HG03159 (cell line): ENCODE measurements at regions not wholly inside any gene's neighbourhood (a gene's known extent, or its start where the extent isn't known, plus 50 kb on each side); places are given as distances from the start of the nearest gene placed in this dataset.
"Not testable (repeated sequence)": the region's sequence is repeated elsewhere in the genome, so short reads cannot be mapped to it uniquely, and the experiment has no call there.

Experiments used
- ATAC-seq: cut with Tn5 transposase; IDR thresholded peaks from one replicate; pipeline ENCODE4 v1.9.1; 2021; ENCODE audit warnings: mild to moderate bottlenecking, moderate library complexity; ENCODE audit not compliant: unreplicated experiment

DNA sequence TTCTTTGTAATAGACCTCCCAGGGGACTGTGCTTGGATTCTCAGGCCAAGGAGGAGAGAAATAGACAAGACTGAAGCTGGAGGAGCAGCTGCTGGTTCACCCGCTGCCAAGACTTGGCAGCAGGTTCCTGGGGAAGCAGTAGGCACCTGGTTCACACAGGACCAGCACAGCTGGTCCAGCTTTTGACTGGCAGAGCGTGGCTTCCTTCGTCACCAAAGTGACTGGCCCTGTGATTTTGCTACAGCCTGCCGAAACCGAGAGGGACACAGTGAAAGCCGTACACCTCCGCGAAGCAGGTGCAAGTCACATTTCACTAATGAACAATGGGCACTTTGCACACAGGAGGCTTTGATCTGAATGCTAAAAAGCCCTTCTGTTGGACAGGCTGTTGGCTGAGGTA lies 199.0 kb downstream of the RNF144B start:
- ATAC-seq, result no peak

DNA sequence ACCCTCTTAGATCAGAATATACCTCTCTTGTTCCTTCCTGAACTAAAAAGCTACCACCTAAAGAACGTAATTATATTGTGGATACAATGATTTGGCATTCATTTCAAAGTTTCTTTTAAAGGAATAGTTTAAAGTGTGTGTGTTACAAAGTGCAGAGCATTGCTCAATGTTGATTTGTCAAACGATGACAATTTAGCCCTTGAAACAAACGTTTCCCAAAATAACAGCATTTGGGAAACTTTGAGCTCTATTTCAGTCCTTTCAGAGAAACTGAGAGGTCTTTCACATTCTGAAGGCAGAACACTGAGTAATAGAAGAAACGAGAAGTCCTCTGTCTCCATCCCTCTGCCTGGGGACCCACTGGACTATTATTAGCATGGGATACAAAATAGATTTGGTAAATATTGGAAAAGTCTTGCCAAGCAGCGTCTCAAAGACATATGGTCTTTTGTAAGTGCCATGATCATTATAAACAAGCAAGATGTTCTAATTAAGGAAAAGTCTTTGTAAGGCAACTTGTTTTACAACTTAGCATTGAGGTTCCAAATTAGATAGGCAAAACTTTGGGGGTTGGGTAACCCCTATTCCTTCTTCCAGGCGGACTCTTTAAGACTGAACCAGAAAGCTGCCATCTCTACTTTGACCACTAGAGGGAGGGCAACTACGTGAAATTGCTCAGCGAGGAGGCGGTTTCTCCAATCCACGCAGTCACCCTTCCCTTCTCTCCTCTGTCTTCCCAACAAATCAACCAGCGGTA lies 208.8 kb downstream of the RNF144B start:
- ATAC-seq, result peak; percentile 85

- ATAC-seq, result peak; percentile 25
Observed at GRCh38 chr6:18596531-18596835, 209.3 kb downstream of the RNF144B start.

- ATAC-seq, result no peak
Observed at GRCh38 chr6:18598551-18599264, 211.6 kb downstream of the RNF144B start.

DNA sequence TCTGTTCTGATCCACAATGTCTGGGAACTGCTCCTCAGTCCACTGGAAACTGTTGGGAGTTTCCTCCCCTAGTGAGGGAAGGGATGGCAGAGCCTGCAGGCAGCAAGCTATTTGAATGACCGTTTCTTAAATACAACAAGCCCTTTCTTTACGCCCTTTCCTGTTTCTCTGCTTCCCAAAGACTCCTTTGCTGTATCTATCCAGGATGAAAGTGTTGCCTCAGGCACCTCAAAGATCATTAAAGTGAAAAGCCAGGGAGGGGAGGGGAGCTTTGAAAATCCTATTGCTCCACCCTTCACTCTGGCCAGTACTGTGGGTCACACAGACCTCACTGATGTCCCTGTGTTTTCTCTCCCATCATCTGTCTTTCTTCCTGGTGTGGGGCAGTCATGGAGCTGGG lies 213.1 kb downstream of the RNF144B start:
- ATAC-seq, result no peak

- ATAC-seq, result no peak
Observed at GRCh38 chr6:18601516-18602020, 214.4 kb downstream of the RNF144B start.

DNA sequence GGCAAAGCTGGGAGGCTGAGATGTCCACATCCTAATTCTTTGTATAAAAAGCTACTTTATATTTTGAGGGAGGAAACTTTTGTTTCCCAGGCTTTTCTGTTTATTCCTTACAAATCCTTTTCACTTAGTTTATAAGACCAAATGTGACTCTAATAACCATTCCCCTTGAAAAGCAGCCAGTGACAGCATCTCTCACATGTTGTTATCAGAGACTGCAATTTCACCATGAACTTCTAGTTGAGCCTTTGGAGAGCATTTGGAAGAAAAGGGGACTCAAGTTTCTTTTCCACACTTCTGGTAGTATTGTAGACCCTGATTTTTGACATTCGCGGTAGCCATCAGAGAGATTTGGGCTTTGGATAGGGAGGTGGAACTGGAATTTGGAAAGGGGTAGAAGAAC lies 215.8 kb downstream of the RNF144B start:
- ATAC-seq, result no peak

GRCh38 chr6:18603361-18603760 lies 216.2 kb downstream of the RNF144B start:
- no peak for ATAC-seq

GRCh38 chr6:18605841-18606240 lies 218.7 kb downstream of the RNF144B start:
- no peak for ATAC-seq

DNA sequence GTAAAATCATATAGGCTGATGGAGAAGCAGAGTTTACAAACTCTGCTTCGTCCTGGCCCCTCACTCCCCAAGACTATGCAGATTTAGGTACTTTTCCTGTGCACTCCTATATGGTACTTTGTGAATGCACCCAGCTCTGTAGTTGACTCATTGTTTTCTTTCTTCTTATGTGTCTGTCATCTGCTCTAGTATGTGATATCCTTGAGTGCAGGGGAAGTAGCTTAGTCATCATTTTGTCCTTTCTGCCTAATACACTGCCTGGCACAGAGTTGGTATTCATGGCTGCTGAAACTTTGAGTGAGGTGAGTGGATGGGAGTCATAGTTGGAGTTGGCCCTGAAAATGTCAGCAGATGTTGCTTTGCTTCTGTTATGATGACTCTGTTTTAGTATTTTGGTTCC lies 222.6 kb downstream of the RNF144B start:
- no peak for ATAC-seq

- ATAC-seq, result no peak
Observed at GRCh38 chr6:18613319-18613925, 226.3 kb downstream of the RNF144B start.

DNA sequence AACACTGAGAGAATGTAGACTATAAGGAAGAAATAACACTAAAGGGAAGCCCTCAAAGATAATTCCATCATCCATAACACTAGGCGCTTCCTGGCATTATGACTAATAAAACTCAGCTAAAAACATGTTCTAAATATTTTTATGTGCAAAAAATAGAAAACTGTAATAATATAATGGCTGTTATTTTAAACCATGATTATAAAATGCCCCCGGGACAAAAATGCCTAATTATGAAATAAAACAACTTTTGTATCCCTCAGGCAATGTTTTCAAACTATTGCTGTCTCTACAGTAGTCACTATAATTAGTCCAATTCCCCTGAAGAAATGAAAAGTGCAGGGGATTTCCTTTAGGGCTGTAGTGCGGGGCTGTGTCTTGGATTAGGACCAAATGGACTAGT lies 242.4 kb downstream of the RNF144B start:
- ATAC-seq, result no peak

DNA sequence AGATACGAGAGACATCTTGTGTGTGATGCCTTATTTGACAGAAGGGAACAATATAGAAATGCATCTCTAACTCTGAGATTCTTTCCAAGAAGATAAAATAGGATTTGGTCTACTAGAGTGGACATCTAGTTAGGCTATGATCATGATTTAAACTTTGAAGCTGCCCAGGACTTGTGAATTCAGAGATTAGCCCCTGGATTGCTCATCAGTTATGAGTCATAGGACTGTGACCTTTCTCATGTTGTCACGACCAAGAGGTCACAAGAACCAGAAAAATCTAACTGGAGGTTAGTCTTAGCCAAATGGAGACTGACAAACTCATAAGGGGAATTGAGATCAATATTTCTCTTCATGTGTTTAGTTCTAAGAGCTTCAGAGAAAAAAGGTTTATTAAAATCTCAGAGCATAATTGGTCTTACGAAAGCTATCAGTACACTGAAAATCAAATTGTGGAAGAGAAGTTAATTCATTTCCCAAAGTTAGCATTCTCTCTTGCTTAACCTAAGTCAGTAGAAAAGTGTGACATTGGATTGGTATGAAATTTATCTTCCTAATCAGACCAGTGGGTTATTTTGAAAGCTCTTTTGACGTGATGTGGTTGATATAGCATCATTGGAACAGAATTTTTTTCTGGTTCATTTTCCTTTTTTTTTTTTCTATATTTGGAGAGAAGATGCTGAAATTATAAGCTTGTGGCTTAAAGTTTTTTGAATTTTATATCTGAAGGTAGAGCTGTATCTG lies 245.7 kb downstream of the RNF144B start:
- ATAC-seq, result no peak

GRCh38 chr6:18634912-18635311 lies 247.8 kb downstream of the RNF144B start:
- ATAC-seq, result no peak

DNA sequence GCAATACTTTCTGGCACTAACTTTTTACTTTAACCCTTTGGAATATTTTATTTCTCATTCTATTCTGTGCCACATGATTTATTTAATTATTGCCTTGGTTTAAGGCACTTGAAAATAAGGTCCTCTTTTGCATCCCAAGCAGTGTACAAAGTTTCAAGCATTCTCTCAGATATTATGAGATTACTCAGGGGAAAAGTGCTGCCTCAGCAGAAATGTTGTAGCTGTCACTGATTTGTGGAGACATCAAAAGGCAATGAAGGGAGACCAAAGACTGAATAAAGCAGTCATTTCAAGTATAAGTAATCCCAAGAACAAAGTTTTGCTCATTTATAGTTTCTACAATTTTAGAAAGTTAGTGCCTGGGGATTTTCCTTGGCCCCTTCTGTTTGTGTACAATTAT lies 253.0 kb downstream of the RNF144B start:
- ATAC-seq, result no peak

DNA sequence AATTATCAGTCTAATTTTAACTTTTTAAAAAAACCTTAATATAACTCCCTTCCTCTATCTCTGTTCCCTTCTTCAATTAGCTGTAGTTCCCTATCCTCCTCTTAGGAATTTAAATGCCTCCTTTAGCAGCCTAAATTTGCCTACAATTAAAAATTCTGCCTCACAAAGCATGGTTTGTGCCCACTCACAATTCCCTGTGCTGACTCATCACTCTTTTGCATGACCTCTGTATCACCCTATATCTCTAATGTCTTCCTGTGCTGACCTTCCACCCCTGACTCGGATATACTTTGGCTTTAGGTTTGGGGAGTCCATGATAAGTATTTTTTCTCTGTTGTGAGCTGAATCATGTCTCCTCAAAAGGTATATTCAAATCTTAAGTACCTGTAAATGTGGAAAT lies 253.6 kb downstream of the RNF144B start:
- ATAC-seq, result no peak

- ATAC-seq, result no peak
Observed at GRCh38 chr6:18654821-18655220, 267.7 kb downstream of the RNF144B start.

DNA sequence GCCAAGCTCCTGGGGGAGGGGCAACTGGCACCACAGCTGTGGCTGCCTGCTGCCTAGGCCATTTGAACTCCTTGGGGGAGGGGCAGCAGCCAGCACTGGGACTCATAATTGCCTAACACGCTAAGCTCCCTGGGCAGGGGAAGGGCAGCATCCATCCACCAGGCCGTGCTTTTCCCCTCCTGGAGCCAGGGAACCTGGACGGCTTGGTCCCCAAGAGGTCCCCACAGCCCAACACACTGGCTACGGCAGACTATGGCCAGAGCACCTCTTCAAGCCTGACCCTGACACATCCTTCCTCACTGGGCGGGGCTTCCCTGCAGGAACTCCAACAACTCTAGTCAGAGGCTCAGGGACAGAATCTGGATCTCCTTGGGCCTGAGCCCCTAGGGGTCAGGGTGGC lies 269.4 kb downstream of the RNF144B start:
- ATAC-seq, result no peak

- not testable (repeated sequence) for ATAC-seq
Observed at GRCh38 chr6:18659994-18660393, 272.8 kb downstream of the RNF144B start.

DNA sequence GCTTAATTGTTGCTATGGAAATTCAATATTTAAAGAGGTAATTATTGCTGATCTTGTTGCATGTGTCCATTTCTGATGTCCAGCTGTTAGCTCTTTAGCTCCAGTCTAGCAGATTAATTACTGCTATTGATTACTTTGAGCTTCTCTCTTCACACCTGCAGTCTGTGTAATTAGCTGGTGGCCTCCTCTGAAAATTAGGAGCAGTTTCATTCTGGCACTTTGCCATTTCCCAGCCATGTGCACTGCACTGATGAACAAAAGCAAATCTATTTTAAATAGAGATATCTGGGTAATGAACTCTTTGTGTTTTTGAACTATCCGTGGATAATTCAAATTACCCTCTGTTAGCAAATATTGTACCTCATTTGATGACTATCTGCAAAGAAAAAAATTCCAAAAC lies 275.9 kb downstream of the RNF144B start:
- no peak for ATAC-seq

- no peak for ATAC-seq
Observed at GRCh38 chr6:18664401-18664800, 277.3 kb downstream of the RNF144B start.
